Activated T-cell treated with anti-CD3 and anti-CD28 coated beads, Interleukin-2, amount 50 U/mL, for 4 hours (primary cell): ENCODE measurements at regions not wholly inside any gene's neighbourhood (a gene's known extent, or its start where the extent isn't known, plus 50 kb on each side); places are given as distances from the start of the nearest gene placed in this dataset.
A peak's percentile ranks its signal among the peaks of the same experiment; 100 is the strongest.
"Not testable (repeated sequence)": the region's sequence is repeated elsewhere in the genome, so short reads cannot be mapped to it uniquely, and the experiment has no call there.

Source experiments
- ATAC-seq, 2 donors: fragments of 200-7000 bp; cut with Tn5 transposase; one replicate each; pipeline ENCODE4 v1.10.0; 2021
- DNase-seq: peaks from one replicate; pipeline ENCODE4 v3.0.0-alpha.2; 2020
- H3K27me3 Mint-ChIP-seq: one replicate; pipeline ENCODE4 v1.8.0; 2021; ENCODE audit warnings: low read depth, mixed read lengths
- H3K36me3 Mint-ChIP-seq: one replicate; pipeline ENCODE4 v1.8.0; 2022; ENCODE audit warnings: mixed read lengths; ENCODE audit not compliant: insufficient read depth
- H3K4me1 Mint-ChIP-seq: one replicate; pipeline ENCODE4 v1.8.0; 2021; ENCODE audit warnings: low read depth, mixed read lengths
- H3K4me3 Mint-ChIP-seq: one replicate; pipeline ENCODE4 v1.8.0; 2021; ENCODE audit warnings: mild to moderate bottlenecking, moderate library complexity, mixed read lengths
- H3K9me3 Mint-ChIP-seq: one replicate; pipeline ENCODE4 v1.8.0; 2021; ENCODE audit warnings: mixed read lengths

DNA sequence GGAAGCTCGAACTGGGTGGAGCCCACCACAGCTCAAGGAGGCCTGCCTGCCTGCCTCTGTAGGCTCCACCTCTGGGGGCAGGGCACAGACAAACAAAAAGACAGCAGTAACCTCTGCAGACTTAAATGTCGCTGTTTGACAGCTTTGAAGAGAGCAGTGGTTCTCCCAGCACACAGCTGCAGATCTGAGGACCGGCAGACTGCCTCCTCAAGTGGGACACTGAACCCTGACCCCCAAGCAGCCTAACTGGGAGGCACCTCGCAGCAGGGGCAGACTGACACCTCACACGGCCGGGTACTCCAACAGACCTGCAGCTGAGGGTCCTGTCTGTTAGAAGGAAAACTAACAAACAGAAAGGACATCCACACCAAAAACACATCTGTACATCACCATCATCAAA, 730.9 kb upstream of the ACTRT1 start:
- Mint-ChIP-seq H3K4me3 (peak overlapping the region; percentile 29), H3K4me1 (peaks cover 11% of the 10 kb centered on the region)
- H3K36me3 Mint-ChIP-seq, ATAC-seq, H3K9me3 Mint-ChIP-seq, DNase-seq, H3K27me3 Mint-ChIP-seq: not testable (repeated sequence)

DNA sequence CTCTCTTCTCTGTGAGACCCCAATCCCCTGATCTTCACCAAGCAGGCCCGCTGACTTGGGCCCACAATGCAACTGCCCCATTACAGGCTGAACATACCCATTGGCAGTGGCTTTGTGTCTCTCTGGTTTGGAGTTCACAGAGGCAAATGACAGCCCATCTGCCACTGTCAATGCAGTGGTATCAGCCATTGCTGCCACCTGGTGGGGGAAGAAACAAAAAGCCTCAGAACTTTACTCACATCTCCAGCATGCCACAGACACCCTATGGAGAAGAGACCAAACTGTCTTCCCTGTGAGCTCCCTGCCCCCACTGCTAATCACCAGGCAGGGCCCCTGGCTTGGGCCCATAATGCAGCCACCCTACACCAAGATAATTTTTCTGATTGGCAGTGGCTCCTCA, 729.3 kb upstream of the ACTRT1 start:
- H3K36me3 Mint-ChIP-seq = no peaks in the 10 kb centered on the region
- no peaks in the 10 kb centered on the region for H3K27me3 Mint-ChIP-seq

DNA sequence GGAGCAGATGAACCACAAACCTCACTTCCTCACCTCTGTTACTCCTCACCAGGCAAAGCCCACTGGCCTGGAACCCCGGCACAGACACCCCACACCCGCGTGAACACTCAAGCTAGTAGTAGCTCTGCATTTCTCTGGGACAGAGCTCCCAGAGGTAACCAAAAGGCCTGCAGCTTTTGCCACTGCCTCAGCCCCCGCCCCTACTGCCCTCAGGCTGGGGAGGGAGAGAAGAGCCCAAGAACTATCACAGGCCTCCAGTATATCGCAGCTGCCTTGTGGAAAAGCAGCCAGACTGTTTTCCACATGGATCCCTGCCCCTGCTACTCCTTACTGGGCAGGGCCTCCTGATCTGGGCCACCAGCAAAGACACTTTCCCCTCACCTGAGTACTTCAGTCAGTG, 728.7 kb upstream of the ACTRT1 start:
- H3K4me3 Mint-ChIP-seq = no peak overlapping the region
- DNase-seq = no peak
- peaks cover 11% of the 10 kb centered on the region for H3K4me1 Mint-ChIP-seq
- peaks cover 10% of the 10 kb centered on the region for H3K9me3 Mint-ChIP-seq
- no peaks in the 10 kb centered on the region for H3K27me3 Mint-ChIP-seq
- no peak for ATAC-seq
- no peaks in the 10 kb centered on the region for H3K36me3 Mint-ChIP-seq

More for the DNA sequence above, 729.3 kb upstream of the ACTRT1 start:
- Mint-ChIP-seq H3K4me1 (peaks cover 11% of the 10 kb centered on the region), H3K4me3 (no peak overlapping the region), H3K9me3 (peaks cover 8% of the 10 kb centered on the region)
- no peak for ATAC-seq
- no peak for DNase-seq

DNA sequence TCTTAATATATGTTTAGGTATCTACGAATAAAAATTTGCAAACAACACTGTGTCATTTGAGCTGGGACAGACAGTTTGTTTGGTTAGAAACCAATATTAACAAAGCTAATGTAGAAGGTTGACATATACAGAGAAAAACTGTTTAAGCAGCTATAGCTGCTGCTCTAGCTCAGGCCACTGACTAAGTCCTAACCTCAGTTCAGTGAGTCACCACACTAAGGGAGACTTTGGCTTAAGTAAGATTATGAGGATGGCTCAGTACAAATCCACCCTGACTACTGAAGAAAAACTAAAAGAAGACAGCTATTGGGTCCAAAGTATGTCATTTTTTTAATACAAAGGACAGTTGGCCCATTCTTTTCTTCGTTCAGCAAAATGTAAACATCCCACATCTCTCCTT, 717.3 kb upstream of the ACTRT1 start:
- DNase-seq (no peak), ATAC-seq (no peak)
- Mint-ChIP-seq H3K9me3 (peaks cover 18% of the 10 kb centered on the region), H3K36me3 (no peaks in the 10 kb centered on the region), H3K27me3 (no peaks in the 10 kb centered on the region), H3K4me3 (no peak overlapping the region), H3K4me1 (no peaks in the 10 kb centered on the region)

DNA sequence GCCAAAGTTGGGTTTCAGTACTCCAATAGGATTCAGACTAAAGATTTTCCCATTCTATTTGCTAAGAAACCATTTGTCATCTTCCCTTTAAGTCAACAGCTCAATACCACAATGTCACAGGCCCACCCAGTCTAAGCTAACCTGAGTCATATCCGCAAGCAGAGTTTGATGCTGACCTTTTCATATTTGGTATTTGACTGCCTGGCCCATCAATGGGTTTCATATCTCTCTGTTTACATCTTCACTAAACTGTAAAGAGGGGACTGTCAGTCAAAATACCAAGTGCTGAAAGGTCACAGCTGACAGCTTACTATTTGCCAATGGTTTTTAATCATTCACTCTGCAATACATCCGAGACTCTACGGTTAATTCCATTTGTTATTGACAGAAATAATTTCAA, 707.5 kb upstream of the ACTRT1 start:
- ATAC-seq (no peak), DNase-seq (no peak)
- Mint-ChIP-seq H3K27me3 (no peaks in the 10 kb centered on the region), H3K4me3 (no peak overlapping the region), H3K36me3 (no peaks in the 10 kb centered on the region), H3K9me3 (peaks cover 5% of the 10 kb centered on the region), H3K4me1 (no peaks in the 10 kb centered on the region)

DNA sequence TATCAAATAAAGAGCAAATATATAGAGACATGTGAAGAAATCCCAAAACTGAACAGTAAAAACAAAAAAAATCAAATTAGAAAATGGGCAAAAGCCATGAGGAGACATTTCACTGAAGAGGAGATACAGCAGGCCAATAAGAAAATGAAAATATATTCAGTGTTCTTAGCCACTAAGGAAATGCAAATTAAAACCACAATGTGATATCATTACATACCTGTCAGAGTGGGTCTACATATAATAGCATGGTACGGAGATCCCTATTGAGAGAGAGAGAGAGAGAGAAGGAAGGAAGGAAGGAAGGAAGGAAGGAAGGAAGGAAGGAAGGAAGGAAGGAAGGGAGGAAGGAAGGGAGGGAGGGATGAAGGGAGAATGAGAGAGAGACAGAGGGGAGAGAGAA, 707.0 kb upstream of the ACTRT1 start:
- DNase-seq = no peak
- Mint-ChIP-seq H3K9me3 (no peaks in the 10 kb centered on the region), H3K27me3 (no peaks in the 10 kb centered on the region), H3K4me3 (no peak overlapping the region), H3K4me1 (no peaks in the 10 kb centered on the region), H3K36me3 (no peaks in the 10 kb centered on the region)
- ATAC-seq = no peak

DNA sequence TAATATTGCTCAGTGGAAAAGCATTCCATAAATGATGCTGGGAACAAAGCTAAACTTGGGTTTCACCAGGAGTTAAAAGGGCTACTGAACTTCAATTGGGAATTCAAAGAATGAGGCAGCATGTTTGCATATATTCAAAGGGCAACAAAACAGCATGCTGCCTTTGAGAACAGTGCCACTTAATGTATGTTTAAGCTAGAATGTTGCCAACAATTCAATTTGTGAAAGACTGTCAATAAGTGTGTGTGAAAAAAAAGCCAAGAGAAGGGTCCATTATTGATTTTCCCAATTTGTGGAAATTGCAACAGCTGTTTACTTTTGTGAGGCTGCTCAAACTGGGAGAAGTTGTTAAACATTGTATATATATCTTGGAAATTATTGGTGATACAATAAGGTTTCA, 701.9 kb upstream of the ACTRT1 start:
- no peak for DNase-seq
- no peaks in the 10 kb centered on the region for H3K4me1 Mint-ChIP-seq
- no peak for ATAC-seq
- no peak overlapping the region for H3K4me3 Mint-ChIP-seq
- H3K27me3 Mint-ChIP-seq = no peaks in the 10 kb centered on the region
- no peaks in the 10 kb centered on the region for H3K9me3 Mint-ChIP-seq
- no peaks in the 10 kb centered on the region for H3K36me3 Mint-ChIP-seq

DNA sequence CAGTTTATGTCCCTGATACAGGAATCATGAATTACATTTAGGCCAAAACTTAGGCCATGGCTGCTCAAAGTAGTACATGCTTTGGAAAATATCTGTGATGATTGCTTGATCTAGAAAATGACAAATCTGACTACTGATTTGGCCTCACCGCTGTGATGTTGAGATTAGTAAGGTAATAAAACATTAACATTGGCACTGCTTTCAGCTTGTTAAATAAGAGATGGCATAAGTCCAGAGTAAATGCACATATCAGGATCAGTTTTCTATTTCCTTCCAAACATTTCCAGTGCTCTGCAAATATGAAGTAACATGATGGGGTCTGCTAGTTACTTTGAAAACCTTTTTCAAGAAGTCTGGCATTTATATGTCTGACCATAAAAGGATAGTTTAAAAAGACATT, 687.3 kb upstream of the ACTRT1 start:
- H3K27me3 Mint-ChIP-seq = no peaks in the 10 kb centered on the region
- no peaks in the 10 kb centered on the region for H3K36me3 Mint-ChIP-seq

DNA sequence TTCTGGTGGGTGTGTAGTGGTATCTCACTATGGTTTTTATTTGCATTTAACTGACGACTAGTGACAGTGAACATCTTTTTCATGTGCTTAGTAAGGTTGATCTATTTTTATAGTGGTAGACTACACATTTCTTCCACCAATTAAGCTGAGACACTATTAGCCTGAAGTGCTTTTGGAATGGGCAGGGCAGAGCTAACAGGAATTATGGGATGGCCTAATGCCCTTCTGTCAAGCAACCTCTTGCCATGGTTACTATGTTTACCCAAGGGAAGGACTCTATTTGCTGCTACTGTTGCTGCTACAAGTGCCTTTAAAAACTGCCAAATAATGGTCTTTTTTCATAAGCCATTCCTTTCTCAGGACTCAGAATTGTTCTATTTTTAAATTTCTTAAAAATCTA, 676.7 kb upstream of the ACTRT1 start:
- H3K9me3 Mint-ChIP-seq = peaks cover 4% of the 10 kb centered on the region
- no peaks in the 10 kb centered on the region for H3K36me3 Mint-ChIP-seq

More for the DNA sequence above, 687.3 kb upstream of the ACTRT1 start:
- DNase-seq = no peak
- ATAC-seq = no peak
- Mint-ChIP-seq H3K9me3 (no peaks in the 10 kb centered on the region), H3K4me1 (no peaks in the 10 kb centered on the region), H3K4me3 (no peak overlapping the region)

DNA sequence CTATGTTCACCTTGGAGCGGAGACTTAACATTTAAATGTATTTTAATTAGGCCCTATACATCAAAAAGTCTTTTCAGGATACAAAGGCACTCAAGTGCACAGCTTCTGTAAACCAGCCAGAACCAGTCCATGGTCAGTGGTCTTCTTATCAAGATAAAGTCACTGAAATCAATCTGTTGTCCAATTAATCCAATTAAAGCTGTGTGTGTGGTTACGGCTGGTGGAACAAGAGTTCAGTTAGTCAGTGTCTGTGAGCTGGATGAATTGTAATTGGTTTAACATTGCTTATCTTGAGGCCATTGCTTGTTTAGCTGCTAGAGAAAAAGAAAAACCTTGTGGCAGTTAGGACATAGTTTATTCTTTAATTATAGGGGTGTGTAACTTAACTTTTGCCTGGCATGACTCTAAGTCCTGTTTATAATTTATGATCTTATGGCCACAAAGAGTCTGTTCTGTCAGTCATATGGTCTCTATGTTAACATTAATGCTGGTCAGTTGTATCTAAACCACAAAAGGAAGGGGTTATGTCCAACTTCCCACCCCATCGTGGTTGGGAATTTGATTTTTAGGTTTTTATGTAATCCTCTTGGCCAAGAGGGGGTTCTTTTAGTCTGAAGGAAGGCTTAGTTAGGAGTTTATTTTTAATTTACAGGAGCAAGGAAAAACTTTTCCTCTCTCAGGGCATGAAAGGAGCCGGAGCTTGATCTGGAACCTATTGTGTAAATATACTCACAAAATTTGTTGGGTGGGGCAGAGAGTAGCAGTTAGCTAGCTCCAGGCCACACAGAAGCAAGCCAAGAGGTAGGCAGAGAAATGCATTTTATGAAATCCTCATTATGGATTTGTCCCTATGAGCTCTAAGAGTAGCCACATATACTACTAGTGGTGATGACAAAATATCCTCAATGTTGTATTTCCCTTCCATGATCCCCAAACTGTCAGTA, 665.7 kb upstream of the ACTRT1 start:
- Mint-ChIP-seq H3K4me1 (no peaks in the 10 kb centered on the region), H3K27me3 (no peaks in the 10 kb centered on the region), H3K4me3 (no peak overlapping the region), H3K36me3 (no peaks in the 10 kb centered on the region), H3K9me3 (no peaks in the 10 kb centered on the region)
- ATAC-seq (no peak), DNase-seq (no peak)

More for the DNA sequence above, 676.7 kb upstream of the ACTRT1 start:
- H3K4me3 Mint-ChIP-seq = no peak overlapping the region
- ATAC-seq = no peak
- DNase-seq = no peak
- H3K4me1 Mint-ChIP-seq = no peaks in the 10 kb centered on the region
- no peaks in the 10 kb centered on the region for H3K27me3 Mint-ChIP-seq

DNA sequence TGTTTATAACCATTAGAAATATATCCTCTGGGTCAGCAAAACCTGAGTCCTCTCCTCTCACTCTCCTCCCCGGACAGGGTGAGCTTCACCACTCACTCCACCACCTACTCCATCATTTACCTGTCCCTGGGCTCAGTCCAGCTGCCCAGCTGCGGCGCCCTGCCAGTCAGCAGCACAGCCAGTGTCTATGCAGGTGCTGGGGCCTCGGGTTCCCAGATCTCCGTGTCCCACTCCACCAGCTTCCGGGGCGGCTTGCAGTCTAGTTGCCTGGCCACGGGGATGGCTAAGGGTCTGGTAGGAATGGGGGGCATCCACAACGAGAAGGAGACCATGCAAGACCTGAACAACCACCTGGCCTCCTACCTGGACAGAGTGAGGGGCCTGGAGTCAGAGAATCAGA, 662.2 kb upstream of the ACTRT1 start:
- ATAC-seq = no peak
- H3K36me3 Mint-ChIP-seq = no peaks in the 10 kb centered on the region
- H3K4me3 Mint-ChIP-seq = no peak overlapping the region
- H3K27me3 Mint-ChIP-seq = no peaks in the 10 kb centered on the region
- no peak for DNase-seq
- H3K9me3 Mint-ChIP-seq = no peaks in the 10 kb centered on the region
- H3K4me1 Mint-ChIP-seq = no peaks in the 10 kb centered on the region

DNA sequence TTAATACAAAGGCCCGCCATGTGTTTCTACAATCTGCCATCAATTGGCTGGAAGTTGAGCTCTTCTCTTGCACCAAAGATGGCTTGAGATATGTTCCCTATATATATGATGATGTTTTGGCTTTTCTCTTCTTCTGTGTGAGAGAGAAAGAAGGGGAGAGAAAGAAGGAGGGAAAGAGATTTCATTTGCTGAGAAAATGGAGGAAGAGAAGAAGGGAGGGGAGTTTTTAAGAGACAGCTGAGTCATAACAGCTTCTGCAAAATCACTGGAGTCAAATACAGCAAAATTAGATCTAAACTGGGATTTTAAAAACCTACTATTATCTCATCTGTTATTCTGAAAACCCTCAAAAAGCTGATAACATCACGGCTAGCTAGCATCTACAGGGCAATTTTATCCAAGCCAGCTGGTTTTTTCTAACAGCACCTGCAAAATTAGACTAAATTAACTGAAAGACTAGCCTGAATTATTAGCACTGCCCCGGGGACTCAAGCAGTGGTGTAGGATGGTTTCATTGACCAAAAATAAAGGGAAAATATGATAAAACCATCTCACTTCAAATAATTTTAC, 647.6 kb upstream of the ACTRT1 start:
- DNase-seq = no peak
- no peaks in the 10 kb centered on the region for H3K9me3 Mint-ChIP-seq
- H3K27me3 Mint-ChIP-seq = no peaks in the 10 kb centered on the region
- H3K4me3 Mint-ChIP-seq = no peak overlapping the region
- no peaks in the 10 kb centered on the region for H3K36me3 Mint-ChIP-seq
- no peaks in the 10 kb centered on the region for H3K4me1 Mint-ChIP-seq
- ATAC-seq = no peak

DNA sequence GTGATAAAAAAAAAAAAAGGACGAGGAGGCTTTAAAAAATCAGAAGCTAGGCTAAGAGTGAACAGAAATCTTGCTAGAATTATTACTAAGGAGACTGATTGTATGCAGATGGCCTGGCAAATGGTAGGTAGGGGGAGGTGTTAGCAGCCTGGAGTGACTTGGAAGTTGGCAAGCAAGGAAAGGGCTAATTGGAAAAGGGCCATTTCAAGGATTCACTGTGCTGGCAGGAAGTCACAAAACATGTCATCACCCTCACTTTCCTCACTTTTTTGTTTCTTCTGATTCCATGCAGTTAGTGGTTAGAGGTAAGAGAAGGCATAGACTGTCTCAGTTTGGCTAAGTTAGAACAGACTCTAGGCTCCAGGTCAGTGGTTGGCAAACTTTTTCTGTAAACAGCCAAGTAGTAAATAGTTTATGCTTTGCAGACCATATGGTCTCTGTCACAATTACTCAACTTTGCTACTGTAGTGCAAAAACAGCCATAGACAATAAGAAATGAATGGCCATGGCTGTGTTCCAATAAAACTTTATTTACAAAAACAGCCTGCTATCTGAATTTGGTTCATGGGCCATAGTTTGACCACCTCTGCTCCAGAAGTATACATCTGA, 646.5 kb upstream of the ACTRT1 start:
- DNase-seq (no peak), ATAC-seq (no peak)
- Mint-ChIP-seq H3K4me3 (no peak overlapping the region), H3K27me3 (no peaks in the 10 kb centered on the region), H3K9me3 (no peaks in the 10 kb centered on the region), H3K4me1 (no peaks in the 10 kb centered on the region), H3K36me3 (no peaks in the 10 kb centered on the region)

DNA sequence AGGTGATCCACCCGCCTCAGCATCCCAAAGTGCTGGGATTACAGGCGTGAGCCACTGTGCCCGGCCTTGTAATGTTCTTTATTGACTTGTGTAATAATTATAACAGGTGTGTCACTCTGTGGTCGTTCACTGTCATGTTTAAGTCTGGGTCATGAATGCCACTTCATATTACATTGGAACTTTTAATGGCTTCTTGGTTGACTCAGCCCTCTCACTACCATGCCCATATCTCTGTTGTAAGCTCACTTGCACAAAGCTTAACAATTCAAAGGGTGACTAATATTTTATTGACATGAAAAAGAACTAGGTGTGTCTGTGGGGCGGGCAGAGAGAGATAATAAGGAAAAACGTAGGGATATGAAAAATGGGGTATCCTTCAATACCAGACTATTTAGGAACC, 639.7 kb upstream of the ACTRT1 start:
- no peaks in the 10 kb centered on the region for H3K36me3 Mint-ChIP-seq
- H3K4me1 Mint-ChIP-seq = no peaks in the 10 kb centered on the region
- H3K27me3 Mint-ChIP-seq = no peaks in the 10 kb centered on the region
- no peak for DNase-seq
- H3K9me3 Mint-ChIP-seq = no peaks in the 10 kb centered on the region
- no peak overlapping the region for H3K4me3 Mint-ChIP-seq
- ATAC-seq = no peak

DNA sequence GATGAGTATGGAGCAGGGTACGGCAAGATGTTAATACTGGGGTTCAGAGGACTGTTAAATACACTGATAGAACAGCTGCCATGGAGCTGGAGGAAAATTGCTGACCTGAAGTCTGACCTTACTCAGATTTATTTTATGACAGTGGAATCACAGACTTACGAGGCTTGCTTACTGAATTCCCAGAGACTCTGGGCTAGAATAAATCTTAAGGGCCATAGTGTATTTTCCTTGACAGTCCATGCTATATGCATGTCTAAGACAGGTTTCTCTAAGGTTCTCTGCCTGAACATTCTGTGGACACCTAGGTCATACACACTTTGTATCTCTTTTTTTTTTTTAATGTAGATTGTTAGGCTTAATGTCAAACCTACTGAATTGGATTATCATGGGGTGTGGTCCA, 633.2 kb upstream of the ACTRT1 start:
- no peaks in the 10 kb centered on the region for H3K36me3 Mint-ChIP-seq
- no peaks in the 10 kb centered on the region for H3K9me3 Mint-ChIP-seq
- ATAC-seq (no peak), DNase-seq (no peak)
- H3K4me1 Mint-ChIP-seq = no peaks in the 10 kb centered on the region
- H3K4me3 Mint-ChIP-seq = no peak overlapping the region
- H3K27me3 Mint-ChIP-seq = no peaks in the 10 kb centered on the region
